Astrocyte of the hippocampus (primary cell): ENCODE measurements at regions not wholly inside any gene's neighbourhood (a gene's known extent, or its start where the extent isn't known, plus 50 kb on each side); places are given as distances from the start of the nearest gene placed in this dataset.

ENCODE experiments used
- DNase-seq: peaks from one replicate; pipeline ENCODE4 v3.0.0; 2011; ENCODE audit warnings: low read depth, low spot score

GRCh38 chr9:108109927-108110690 is 620.5 kb upstream of the KLF4 start:
- no peak for DNase-seq

DNA sequence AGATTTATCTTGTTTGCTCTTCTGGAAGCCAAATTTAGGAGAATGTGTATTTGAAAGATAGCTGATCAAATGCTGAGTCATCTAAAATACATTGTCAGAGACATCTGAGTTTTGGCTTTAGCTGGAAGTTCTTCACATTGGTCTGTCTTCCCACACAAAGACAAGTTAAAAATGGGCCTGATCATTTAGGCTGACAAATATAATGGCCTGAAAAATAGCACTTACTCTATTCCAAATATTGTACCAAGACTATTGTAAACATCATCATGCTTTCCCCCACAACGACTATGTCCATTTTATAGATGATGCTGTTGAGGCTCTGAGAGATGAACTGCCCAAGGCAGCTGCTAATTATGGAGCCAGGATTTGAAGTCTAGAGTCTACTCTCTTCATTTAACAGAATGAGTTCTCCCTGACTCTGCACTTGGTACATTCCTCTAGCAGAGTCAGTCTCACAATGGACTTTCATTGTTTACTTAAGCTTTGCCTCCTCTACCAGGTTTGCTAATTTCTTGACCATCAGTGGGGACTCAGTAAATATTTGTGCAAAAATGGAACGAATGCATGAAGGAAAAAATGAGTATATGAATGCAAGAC is 619.4 kb upstream of the KLF4 start:
- DNase-seq: no peak

DNA sequence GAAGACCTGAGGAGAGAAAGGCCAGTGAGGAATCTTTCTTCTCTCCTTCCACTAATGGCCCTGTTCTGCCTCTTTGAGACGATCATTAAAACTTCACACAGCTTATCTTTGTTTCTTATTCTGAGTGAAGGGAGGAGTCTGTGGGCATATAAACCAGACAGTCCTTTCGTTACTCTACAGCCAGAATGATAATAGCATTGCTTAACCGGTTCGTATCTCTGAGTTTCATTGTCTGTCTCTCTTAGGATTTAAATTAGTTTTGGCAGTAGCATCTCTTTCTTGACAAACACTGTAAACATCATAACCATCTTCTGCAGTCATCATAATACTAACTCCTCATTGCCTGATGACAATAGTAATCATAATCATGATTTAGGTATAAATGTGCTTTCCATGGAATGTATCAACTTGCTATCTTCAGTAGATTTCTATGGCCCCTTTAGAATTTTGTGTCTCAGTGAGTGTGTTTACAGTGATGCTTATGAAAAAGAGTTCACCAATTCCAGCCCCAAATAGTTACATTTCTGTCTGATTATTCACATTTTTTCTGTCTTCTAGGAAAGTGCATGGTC is 618.8 kb upstream of the KLF4 start:
- no peak for DNase-seq

DNA sequence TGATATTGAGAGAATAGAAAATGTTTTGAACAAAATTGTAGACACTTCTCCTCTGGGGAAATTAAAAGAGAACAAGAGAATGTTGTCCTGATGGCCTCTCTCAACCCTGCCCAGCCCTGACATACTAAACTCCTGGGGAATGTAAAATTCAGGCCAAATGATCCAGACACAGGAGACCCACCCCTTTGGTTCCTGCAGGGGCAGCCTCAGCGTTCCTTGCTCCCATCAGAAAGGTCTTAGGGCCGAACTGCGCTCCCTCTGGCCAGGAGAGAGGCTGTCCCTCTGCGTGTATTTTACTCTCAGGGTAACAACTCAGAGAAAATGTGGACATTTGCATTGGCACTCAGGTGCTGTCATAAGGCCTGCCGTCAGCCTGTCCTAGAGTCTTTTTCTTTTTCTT is 616.3 kb upstream of the KLF4 start:
- DNase-seq: no peak

DNA sequence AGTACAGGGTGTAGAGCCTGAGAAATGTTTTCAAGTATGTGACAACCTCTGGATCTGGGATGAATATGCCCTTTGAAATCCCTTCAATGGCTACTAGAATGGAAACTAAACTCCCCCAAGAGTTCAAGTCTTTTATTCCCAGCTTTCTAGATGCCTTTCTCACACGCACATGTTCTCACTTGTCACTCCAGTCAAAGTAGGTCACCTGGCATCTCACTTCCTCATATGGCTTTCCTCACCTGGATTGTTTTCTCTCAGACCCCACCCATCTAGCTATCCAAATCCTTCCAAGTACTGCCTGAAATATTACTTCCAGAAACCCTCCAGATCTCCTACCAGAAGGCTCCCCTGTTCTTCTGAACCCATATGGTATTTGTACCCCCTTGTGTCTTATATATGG is 615.4 kb upstream of the KLF4 start:
- no peak for DNase-seq

GRCh38 chr9:108103046-108103693 is 613.6 kb upstream of the KLF4 start:
- DNase-seq: no peak

- DNase-seq: no peak
Observed at GRCh38 chr9:108101410-108101809, 611.8 kb upstream of the KLF4 start.

GRCh38 chr9:108100571-108100970 is 611.0 kb upstream of the KLF4 start:
- DNase-seq: no peak

GRCh38 chr9:108099854-108100253 is 610.3 kb upstream of the KLF4 start:
- no peak for DNase-seq

GRCh38 chr9:108095496-108095895 is 605.9 kb upstream of the KLF4 start:
- no peak for DNase-seq

DNA sequence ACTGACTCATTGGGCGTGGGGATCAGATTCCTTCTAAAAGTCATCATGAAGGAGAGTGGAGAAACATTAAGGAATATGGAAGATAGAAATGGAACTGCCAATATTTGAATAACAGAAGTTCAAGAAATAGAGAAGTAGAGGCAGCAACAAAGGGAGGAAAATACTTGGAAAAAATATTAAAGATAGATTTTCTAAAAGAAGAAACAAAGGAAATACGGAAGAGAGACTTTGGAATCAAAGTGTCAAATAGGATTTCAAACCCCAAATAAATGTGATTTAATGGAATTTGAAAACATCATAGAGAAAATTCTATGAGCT is 605.1 kb upstream of the KLF4 start:
- DNase-seq: no peak

- DNase-seq: peak; percentile 53
Observed at GRCh38 chr9:108093773-108094675, 604.5 kb upstream of the KLF4 start.

DNA sequence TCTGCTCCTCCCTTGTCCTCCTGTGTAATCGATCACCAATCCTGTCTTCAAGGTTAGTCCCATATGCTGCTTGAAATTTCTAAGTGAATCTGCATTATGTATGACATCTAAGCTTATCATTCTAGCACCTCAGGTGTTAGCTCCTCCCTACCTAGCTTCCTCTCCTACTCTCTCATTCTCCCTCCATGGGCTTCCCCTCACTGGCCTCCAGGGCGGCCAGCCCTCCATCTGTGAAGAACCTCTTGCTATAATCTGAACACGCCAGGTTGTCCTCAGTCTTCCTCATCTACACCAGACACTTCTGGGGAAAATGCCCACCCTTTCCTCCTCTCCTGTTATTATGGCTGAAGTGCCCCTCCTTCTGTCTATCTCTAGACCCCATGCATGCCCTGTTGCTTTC is 599.3 kb upstream of the KLF4 start:
- DNase-seq: no peak

DNA sequence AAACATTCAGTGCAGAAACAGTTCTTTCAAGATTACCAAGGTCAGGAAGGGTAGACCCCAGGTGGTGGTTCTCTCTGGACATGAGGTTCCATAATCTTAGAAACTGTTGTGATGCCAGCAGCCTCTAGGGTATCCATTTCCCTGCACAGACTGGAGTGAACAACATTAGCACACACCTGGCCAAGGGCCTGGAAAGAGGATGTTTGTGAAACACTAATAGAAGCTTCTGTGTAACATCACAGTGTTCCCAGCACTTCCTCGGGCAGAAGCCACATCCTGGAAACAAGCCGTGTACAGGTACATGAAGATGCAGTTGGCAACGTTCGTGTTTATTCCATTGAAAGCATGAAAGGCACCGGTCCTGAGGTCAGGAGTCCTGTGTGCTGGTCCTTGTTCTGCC is 598.2 kb upstream of the KLF4 start:
- DNase-seq: no peak

DNA sequence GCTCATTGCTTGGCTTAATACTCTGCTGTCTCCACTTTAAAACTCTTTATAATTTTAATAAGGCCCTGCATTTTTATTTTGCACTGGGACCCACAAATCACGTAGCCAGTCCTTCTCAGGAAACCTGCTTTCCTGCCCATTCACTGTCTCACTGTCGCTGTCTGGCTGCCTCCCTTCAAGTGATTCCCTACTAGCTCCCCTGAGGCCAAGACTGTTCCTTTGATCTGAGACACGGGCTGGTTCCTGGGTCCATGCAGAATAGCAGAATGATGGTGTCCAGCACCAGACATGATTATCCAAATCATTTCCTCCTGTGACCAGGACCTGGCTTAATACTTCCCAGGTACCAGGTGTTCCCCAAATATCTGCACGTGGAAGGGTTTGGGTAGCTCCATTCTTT is 597.1 kb upstream of the KLF4 start:
- no peak for DNase-seq

GRCh38 chr9:108085294-108085693 is 595.7 kb upstream of the KLF4 start:
- no peak for DNase-seq

DNA sequence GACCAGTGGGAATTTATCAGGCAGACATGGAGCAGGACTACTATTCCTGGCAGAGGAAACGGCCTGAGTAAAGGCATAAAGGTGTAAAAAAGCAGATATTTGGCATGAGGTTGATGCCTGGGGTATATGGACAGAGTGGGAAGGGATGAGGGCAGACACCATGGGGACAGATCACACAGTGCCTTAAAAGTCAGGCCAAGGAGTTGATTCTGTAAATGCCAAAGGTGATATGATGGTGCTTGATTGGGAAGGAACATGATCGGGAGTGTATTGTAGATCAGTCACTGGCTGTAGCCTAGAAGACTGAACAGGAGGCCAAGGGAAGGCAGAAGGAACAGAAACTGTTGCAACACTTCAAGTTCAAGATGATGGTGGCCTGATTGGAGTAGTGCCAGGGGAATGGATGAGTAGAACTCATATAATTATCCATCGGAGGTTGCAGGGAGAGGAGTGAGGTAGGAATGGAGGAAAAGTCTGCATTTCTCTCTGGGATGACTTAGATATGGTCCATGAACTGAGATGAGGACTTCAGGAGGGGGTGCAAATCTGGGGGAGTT is 594.3 kb upstream of the KLF4 start:
- DNase-seq: no peak

DNA sequence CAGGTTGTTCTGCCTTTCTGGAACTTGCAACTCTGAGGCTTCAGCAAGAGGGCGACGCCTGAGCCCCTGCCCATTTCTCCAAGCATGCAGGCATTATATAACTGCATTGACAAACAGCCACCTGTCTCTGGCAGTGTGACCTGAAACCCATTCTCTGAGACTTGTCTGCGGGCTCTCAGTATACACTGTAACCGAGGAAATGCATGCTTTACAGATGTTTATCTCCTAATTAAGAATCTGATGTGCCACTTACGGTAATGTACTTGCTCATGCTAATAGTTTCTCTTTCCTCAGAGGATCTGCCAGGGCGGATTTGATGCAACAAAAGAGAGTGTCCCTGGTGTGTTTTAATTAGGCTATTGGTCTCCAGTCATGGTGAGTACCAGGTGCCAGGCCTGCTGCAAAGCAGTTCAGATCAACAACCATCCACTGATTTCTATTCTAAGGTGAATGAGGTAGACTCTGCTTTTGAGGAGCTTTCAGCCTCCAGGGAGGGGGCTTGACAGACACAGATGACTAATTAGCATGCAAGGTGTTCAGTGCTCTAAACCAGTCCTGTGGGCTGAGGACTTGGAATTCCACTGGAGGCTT is 593.7 kb upstream of the KLF4 start:
- DNase-seq: no peak

GRCh38 chr9:108081112-108081511 is 591.5 kb upstream of the KLF4 start:
- peak; percentile 7 for DNase-seq

DNA sequence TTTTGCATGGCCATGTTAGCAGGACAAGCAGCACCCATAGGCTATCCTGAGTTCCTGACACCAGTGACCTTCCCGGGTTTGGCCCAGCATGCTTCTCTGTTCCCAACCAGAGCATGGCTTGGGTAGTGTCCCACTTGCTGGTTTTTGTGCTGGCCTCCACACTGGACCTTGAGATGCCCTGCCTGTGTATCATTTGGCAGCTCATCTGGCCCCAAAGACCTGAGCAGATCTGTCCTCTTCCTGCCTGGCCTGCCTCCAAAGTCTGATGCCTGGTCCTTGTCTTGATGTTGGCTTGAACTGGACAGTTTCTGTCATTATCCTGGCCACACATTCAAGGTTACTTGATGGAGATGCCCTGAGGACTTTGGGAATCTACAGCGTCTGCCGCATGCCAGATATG is 590.7 kb upstream of the KLF4 start:
- no peak for DNase-seq

DNA sequence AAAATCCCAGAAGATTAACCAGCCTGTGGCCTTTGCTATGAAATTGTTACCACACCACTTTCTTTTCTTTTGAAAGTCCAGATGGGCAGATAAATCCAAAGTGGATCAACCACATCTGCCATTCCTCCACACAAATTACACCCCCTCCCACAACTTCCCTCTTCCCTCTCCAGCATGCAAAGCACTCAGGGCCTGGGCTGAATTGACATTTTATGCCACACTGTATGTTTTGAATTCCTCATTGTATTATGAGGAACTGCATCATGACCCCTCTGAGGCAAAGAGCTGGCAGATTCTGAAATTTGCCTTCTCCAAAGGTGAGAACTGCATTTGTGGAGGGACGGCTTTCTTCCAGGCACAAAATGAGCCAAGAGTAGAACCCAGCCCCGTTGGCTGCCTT is 589.2 kb upstream of the KLF4 start:
- no peak for DNase-seq
